ENCODE measurements at regions not wholly inside any gene's neighbourhood (a gene's known extent, or its start where the extent isn't known, plus 50 kb on each side); places are given as distances from the start of the nearest gene placed in this dataset.

GRCh38 chr11:12060385-12060985 is 49.9 kb upstream of the MICAL2 start:
- TF ChIP-seq CTCF (IDR thresholded peaks at IDR 0.05) (no peak), POLR2A (IDR thresholded peaks at IDR 0.05) (no peak)
